ENCODE measurements at regions not wholly inside any gene's neighbourhood (a gene's known extent, or its start where the extent isn't known, plus 50 kb on each side); places are given as distances from the start of the nearest gene placed in this dataset.

DNA sequence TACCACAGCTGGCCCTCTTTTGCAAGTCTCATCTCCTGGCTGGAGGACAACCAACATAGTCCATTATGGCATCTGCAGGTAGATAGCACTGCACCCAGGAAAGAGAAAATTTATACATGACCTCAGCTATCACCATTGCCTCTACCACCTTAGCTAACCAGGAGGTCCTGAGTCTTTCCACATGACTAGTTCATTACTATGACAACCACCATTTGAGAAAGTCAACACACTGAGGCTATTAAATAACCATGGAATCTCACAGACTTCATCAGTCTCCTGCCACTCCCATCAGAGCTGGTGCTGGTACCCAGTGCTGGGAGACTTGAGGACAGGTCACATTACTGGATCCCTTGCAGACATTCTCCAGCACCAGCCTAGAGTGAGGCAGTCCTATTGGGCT is 285.9 kb downstream of the GBA3 start:
- no peak for DNase-seq
- intact Hi-C loops (cut with DNase I), result no loop called here
- Histone ChIP-seq H3K36me3 (no peaks in the 10 kb centered on the region), H3K9me3 (no peaks in the 10 kb centered on the region), H3K27me3 (no peaks in the 10 kb centered on the region), H3K27ac (no peak overlapping the region), H3K4me3 (no peak overlapping the region), H3K4me1 (no peaks in the 10 kb centered on the region)
- TF ChIP-seq, protein P1, sequence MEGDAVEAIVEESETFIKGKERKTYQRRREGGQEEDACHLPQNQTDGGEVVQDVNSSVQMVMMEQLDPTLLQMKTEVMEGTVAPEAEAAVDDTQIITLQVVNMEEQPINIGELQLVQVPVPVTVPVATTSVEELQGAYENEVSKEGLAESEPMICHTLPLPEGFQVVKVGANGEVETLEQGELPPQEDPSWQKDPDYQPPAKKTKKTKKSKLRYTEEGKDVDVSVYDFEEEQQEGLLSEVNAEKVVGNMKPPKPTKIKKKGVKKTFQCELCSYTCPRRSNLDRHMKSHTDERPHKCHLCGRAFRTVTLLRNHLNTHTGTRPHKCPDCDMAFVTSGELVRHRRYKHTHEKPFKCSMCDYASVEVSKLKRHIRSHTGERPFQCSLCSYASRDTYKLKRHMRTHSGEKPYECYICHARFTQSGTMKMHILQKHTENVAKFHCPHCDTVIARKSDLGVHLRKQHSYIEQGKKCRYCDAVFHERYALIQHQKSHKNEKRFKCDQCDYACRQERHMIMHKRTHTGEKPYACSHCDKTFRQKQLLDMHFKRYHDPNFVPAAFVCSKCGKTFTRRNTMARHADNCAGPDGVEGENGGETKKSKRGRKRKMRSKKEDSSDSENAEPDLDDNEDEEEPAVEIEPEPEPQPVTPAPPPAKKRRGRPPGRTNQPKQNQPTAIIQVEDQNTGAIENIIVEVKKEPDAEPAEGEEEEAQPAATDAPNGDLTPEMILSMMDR (IDR thresholded peaks at IDR 0.05), result no peak
- no peak for TF ChIP-seq POLR2A (IDR thresholded peaks at IDR 0.05)

GRCh38 chr4:22970665-22971064 is 277.9 kb downstream of the GBA3 start:
- 56 to 67% methylated on average over 1 of the region's 1 CpG for WGBS, 2 donors
- H3K4me1 ChIP-seq, result no peaks in the 10 kb centered on the region
- no peaks in the 10 kb centered on the region for H3K36me3 ChIP-seq
- no peak overlapping the region for H3K4me3 ChIP-seq
- no peak for DNase-seq
- intact Hi-C loops (cut with DNase I), result no loop called here
- H3K27ac ChIP-seq, result no peak overlapping the region
- no peaks in the 10 kb centered on the region for H3K27me3 ChIP-seq
- no peaks in the 10 kb centered on the region for H3K9me3 ChIP-seq
- TF ChIP-seq, protein P1 (IDR thresholded peaks at IDR 0.05), result no peak
- no peak for TF ChIP-seq POLR2A (IDR thresholded peaks at IDR 0.05)

GRCh38 chr4:22969287-22969896 is 276.7 kb downstream of the GBA3 start:
- no peaks in the 10 kb centered on the region for H3K27me3 ChIP-seq
- no peak for DNase-seq
- no peaks in the 10 kb centered on the region for H3K4me1 ChIP-seq
- H3K9me3 ChIP-seq, result no peaks in the 10 kb centered on the region
- intact Hi-C loops (cut with DNase I), result no loop called here
- H3K4me3 ChIP-seq, result no peak overlapping the region
- no peak for TF ChIP-seq POLR2A (IDR thresholded peaks at IDR 0.05)
- TF ChIP-seq, protein P1 (IDR thresholded peaks at IDR 0.05), result no peak
- no peaks in the 10 kb centered on the region for H3K36me3 ChIP-seq
- 30 to 38% methylated on average over 4 of the region's 4 CpGs for WGBS, 2 donors
- H3K27ac ChIP-seq, result no peak overlapping the region

DNA sequence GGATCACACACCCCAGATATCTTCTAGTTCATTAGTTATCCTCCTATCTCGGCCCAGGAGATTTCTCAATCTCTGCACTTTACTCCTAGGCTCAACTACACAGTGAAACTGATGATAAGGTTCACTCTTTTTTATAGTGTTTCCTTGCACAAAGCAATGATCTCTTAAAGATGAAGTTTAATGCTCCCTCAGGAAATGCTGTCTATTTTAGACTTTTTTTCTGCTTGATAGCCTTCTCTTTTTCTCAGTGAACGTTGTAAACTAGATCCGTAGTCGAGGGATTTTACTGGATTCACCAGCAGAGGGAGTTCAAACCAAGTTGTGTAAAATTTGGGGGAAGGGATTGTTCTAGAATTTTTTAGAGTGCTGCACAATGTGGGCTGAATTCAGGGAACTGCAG is 269.6 kb downstream of the GBA3 start:
- 25 to 45% methylated on average over 4 of the region's 4 CpGs for WGBS, 2 donors
- no peak for DNase-seq
- intact Hi-C loops (cut with DNase I), result no loop called here

DNA sequence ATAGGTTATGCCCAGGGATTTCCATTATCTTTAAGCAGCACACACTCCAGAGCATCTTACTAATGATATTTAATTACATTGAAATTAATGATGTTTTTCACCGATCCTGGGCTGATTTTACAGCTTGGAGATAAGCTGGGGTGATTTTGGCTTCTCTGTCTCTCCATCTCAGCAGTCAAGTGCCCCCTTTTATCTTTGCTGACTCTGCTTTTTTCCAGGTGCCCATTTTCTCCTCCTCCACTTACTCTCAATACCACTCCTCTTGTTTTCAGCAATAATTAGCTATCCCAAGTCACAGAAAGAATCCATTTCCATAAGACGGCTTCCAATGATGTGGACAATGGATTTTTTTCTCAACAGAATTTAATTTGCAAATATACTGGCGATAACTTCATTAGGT is 266.7 kb downstream of the GBA3 start:
- no peaks in the 10 kb centered on the region for H3K9me3 ChIP-seq
- TF ChIP-seq POLR2A (IDR thresholded peaks at IDR 0.05), result no peak
- TF ChIP-seq, protein P1 (IDR thresholded peaks at IDR 0.05), result no peak
- intact Hi-C loops (cut with DNase I), result no loop called here
- 82 to 86% methylated on average over 3 of the region's 3 CpGs for WGBS, 2 donors
- H3K36me3 ChIP-seq, result no peaks in the 10 kb centered on the region
- H3K4me1 ChIP-seq, result no peaks in the 10 kb centered on the region
- H3K27me3 ChIP-seq, result no peaks in the 10 kb centered on the region
- H3K27ac ChIP-seq, result no peak overlapping the region
- DNase-seq, result no peak
- no peak overlapping the region for H3K4me3 ChIP-seq

More for the DNA sequence above, 269.6 kb downstream of the GBA3 start:
- no peaks in the 10 kb centered on the region for H3K4me1 ChIP-seq
- H3K36me3 ChIP-seq, result no peaks in the 10 kb centered on the region
- no peak overlapping the region for H3K27ac ChIP-seq
- TF ChIP-seq POLR2A (IDR thresholded peaks at IDR 0.05), result no peak
- TF ChIP-seq, protein P1 (IDR thresholded peaks at IDR 0.05), result peak in 2 of 6 experiments; percentile 13 to 32
- H3K4me3 ChIP-seq, result no peak overlapping the region
- H3K9me3 ChIP-seq, result no peaks in the 10 kb centered on the region
- H3K27me3 ChIP-seq, result no peaks in the 10 kb centered on the region
